HG03139 (cell line): ENCODE measurements at regions not wholly inside any gene's neighbourhood (a gene's known extent, or its start where the extent isn't known, plus 50 kb on each side); places are given as distances from the start of the nearest gene placed in this dataset.

Experiments
- ATAC-seq: cut with Tn5 transposase; IDR thresholded peaks from one replicate; pipeline ENCODE4 v1.9.1; 2021; ENCODE audit not compliant: unreplicated experiment

- no peak for ATAC-seq
These were observed 300.1 kb downstream of the PTEN start for GRCh38 chr10:88163572-88163971.

GRCh38 chr10:88164471-88164870 lies 301.0 kb downstream of the PTEN start:
- ATAC-seq, result no peak

GRCh38 chr10:88165849-88166271 lies 302.4 kb downstream of the PTEN start:
- ATAC-seq, result no peak

- no peak for ATAC-seq
These were observed 305.0 kb downstream of the PTEN start for GRCh38 chr10:88168171-88169036.

GRCh38 chr10:88169037-88169319 lies 305.6 kb downstream of the PTEN start:
- ATAC-seq, result no peak

GRCh38 chr10:88170628-88171027 lies 307.2 kb downstream of the PTEN start:
- no peak for ATAC-seq

- no peak for ATAC-seq
These were observed 308.7 kb downstream of the PTEN start for GRCh38 chr10:88172159-88172558.

GRCh38 chr10:88174391-88174790 lies 311.0 kb downstream of the PTEN start:
- no peak for ATAC-seq

GRCh38 chr10:88178758-88179157 lies 315.3 kb downstream of the PTEN start:
- ATAC-seq, result no peak

GRCh38 chr10:88179831-88180230 lies 316.4 kb downstream of the PTEN start:
- no peak for ATAC-seq

- ATAC-seq, result no peak
These were observed 318.6 kb downstream of the PTEN start for GRCh38 chr10:88181902-88182600.

GRCh38 chr10:88182601-88182930 lies 319.1 kb downstream of the PTEN start:
- no peak for ATAC-seq

- no peak for ATAC-seq
These were observed 321.3 kb downstream of the PTEN start for GRCh38 chr10:88184543-88185297.

GRCh38 chr10:88185830-88186229 lies 322.4 kb downstream of the PTEN start:
- no peak for ATAC-seq

GRCh38 chr10:88186335-88186734 lies 322.9 kb downstream of the PTEN start:
- no peak for ATAC-seq

- no peak for ATAC-seq
These were observed 324.0 kb downstream of the PTEN start for GRCh38 chr10:88187472-88187871.

GRCh38 chr10:88190123-88190522 lies 326.7 kb downstream of the PTEN start:
- no peak for ATAC-seq

- ATAC-seq, result no peak
These were observed 327.3 kb downstream of the PTEN start for GRCh38 chr10:88190540-88191235.

- no peak for ATAC-seq
These were observed 329.6 kb downstream of the PTEN start for GRCh38 chr10:88193018-88193417.

- no peak for ATAC-seq
These were observed 330.8 kb downstream of the PTEN start for GRCh38 chr10:88194041-88194887.
